Fibroblast of the aortic adventitia (primary cell): ENCODE measurements at regions not wholly inside any gene's neighbourhood (a gene's known extent, or its start where the extent isn't known, plus 50 kb on each side); places are given as distances from the start of the nearest gene placed in this dataset.
A peak's percentile ranks its signal among the peaks of the same experiment; 100 is the strongest.

Source experiments
- DNase-seq: peaks from one replicate; pipeline ENCODE4 v3.0.0-alpha.2; 2010; ENCODE audit warnings: low read depth
- H3K4me3 ChIP-seq: 2 replicates; pipeline ENCODE4 v1.5.1; 2011; ENCODE audit warnings: low read depth, mild to moderate bottlenecking, control low read depth, low read length, moderate library complexity
- CTCF ChIP-seq: IDR thresholded peaks from 2 replicates; pipeline ENCODE4 v1.5.1; 2011; ENCODE audit warnings: mild to moderate bottlenecking, low read length, control low read depth, inconsistent platforms; ENCODE audit not compliant: insufficient read depth

DNA sequence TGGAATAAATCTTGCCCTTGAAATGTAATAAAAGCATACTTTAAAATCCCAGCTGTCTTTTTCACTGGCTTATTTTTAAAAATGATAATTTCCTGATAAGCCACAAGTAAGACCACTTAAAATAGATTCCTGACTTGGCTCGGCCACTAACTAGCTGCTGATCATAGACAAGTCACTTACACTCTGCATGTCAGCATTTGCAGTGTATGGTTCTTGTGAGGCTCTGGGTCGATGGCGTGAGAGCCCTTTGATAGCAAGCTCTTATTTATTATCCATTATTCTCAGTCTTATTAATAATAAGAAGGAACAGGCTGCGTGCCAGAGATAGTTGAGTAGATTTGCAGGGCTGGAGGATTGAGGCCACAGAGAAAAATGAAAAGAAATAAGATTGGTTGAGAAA, 110.7 kb upstream of the IL12B start:
- no peak for DNase-seq
- no peak overlapping the region for H3K4me3 ChIP-seq
- TF ChIP-seq CTCF, result no peak

- DNase-seq, result no peak
- no peak overlapping the region for H3K4me3 ChIP-seq
- peak; percentile 7 for TF ChIP-seq CTCF
Observed at GRCh38 chr5:159441441-159441840, 111.2 kb upstream of the IL12B start.

GRCh38 chr5:159442206-159442850, 112.0 kb upstream of the IL12B start:
- H3K4me3 ChIP-seq, result no peak overlapping the region
- DNase-seq, result no peak
- no peak for TF ChIP-seq CTCF

DNA sequence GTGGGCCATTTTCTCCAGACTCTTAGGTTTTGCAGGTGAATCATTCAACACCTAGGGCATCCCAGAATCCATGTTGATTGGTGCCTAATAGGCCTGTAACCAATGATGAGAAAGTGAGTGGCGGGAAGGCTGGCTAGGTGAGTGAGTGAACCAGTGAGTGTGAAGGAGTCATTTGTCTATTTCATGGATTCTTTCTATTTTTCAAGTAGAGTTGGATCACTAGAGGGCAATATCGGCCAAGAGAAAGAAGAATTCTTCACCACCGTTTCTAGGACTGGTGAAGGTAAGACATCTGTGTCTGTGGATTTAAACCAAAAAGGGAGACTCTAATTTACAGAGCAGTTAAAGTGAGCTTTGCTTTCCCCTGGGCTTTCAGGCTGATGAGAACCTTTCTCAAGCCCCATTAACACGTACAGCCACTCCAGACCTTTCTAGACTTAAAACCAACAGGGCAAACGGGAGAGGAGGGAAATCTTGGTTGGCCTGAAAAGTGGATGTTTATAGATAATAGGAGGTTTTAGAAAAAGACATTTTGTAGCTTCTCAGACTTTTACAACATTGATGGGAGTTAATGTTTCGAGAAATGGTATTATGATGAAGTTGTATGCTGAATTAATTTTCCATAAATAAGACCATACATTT, 114.3 kb upstream of the IL12B start:
- DNase-seq, result peak; percentile 75
- no peak overlapping the region for H3K4me3 ChIP-seq
- TF ChIP-seq CTCF, result peak; percentile 40

DNA sequence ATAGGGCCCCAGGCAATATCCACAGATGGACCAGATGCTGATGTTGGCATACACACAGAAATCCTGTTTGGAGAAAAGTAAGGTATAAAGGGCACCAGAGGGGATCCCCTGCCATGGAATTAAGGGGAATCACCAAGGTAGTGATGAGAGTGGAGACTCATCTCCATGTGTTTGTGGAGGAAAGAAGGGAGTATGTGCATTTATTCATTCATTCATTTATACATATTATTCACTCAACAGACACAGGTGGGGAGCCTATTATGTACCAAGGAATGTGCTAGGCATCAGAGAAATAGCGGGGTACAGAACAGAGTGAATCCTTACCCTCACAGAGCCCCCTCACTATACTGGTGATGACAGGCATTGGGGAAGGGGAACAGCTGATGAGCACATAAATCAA, 116.8 kb upstream of the IL12B start:
- H3K4me3 ChIP-seq, result no peak overlapping the region
- TF ChIP-seq CTCF, result no peak
- DNase-seq, result no peak

GRCh38 chr5:159448841-159449407, 118.6 kb upstream of the IL12B start:
- TF ChIP-seq CTCF, result no peak

More at GRCh38 chr5:159448841-159449407, 118.6 kb upstream of the IL12B start:
- H3K4me3 ChIP-seq, result no peak overlapping the region
- no peak for DNase-seq
